Fibroblast of lung (primary cell): ENCODE measurements at regions not wholly inside any gene's neighbourhood (a gene's known extent, or its start where the extent isn't known, plus 50 kb on each side); places are given as distances from the start of the nearest gene placed in this dataset.

ENCODE experiments used
- DNase-seq, 2 donors: peaks; one replicate each; pipeline versions ENCODE4 v3.0.0 to v3.0.0-alpha.2; 2010; ENCODE audit warnings: low read depth in 2 of 2
- H2AFZ ChIP-seq: 2 replicates; pipeline ENCODE4 v1.5.1; 2012; ENCODE audit warnings: low read length, control low read depth, inconsistent platforms
- H3K27ac ChIP-seq: 2 replicates; pipeline ENCODE4 v1.5.1; 2011; ENCODE audit warnings: low read length, control low read depth; ENCODE audit not compliant: insufficient read depth
- H3K27me3 ChIP-seq: 2 replicates; pipeline ENCODE4 v1.5.1; 2011; ENCODE audit warnings: mild to moderate bottlenecking, low read length; ENCODE audit not compliant: control insufficient read depth, insufficient read depth
- H3K36me3 ChIP-seq: 2 replicates; pipeline ENCODE4 v1.5.1; 2011; ENCODE audit warnings: low read length; ENCODE audit not compliant: control insufficient read depth, insufficient read depth
- H3K4me1 ChIP-seq: 2 replicates; pipeline ENCODE4 v1.5.1; 2011; ENCODE audit warnings: low read length; ENCODE audit not compliant: control insufficient read depth, insufficient read depth; ENCODE audit errors: extremely low read depth
- H3K4me2 ChIP-seq: 2 replicates; pipeline ENCODE4 v1.5.1; 2011; ENCODE audit warnings: low read length, control low read depth; ENCODE audit not compliant: insufficient read depth; ENCODE audit errors: extremely low read depth
- H3K4me3 ChIP-seq, 4 experiments: fragments of 200-600 bp in 1 of 4; sonication (generic) in 1 of 4; replicated peaks in 1 of 4; 2 replicates each; pipeline ENCODE4 v1.5.1; 2011 to 2016; ENCODE audit warnings: low read length in 4 of 4, low read depth in 3 of 4, mild to moderate bottlenecking in 3 of 4, control low read depth in 2 of 4, inconsistent platforms in 1 of 4, mixed read lengths in 1 of 4; ENCODE audit not compliant: insufficient read depth in 1 of 4; ENCODE audit errors: control extremely low read depth in 1 of 4
- H3K79me2 ChIP-seq: 2 replicates; pipeline ENCODE4 v1.5.1; 2012; ENCODE audit warnings: mild to moderate bottlenecking, low read length, inconsistent platforms; ENCODE audit not compliant: control insufficient read depth, insufficient read depth
- H3K9ac ChIP-seq: 2 replicates; pipeline ENCODE4 v1.5.1; 2011; ENCODE audit warnings: mild to moderate bottlenecking, low read length, control low read depth; ENCODE audit not compliant: insufficient read depth
- H3K9me3 ChIP-seq: 2 replicates; pipeline ENCODE4 v1.5.1; 2012; ENCODE audit warnings: low read depth, low read length; ENCODE audit not compliant: control insufficient read depth, insufficient read depth
- H4K20me1 ChIP-seq: 2 replicates; pipeline ENCODE4 v1.5.1; 2011; ENCODE audit warnings: low read length; ENCODE audit not compliant: control insufficient read depth, insufficient read depth; ENCODE audit errors: extremely low read depth
- CTCF ChIP-seq, 2 donors: IDR thresholded peaks in 1 of 2; conservative IDR thresholded peaks in 1 of 2; 1 replicate in 1 of 2; 2 replicates in 1 of 2; pipeline ENCODE4 v1.5.1; 2011 to 2012; ENCODE audit warnings: low read length in 2 of 2, control low read depth in 1 of 2, inconsistent platforms in 1 of 2, low read depth in 1 of 2, mild to moderate bottlenecking in 1 of 2
- EZH2 ChIP-seq: IDR thresholded peaks from 2 replicates; pipeline ENCODE4 v1.5.1; 2012; ENCODE audit warnings: low read length, control low read depth, mild to moderate bottlenecking; ENCODE audit errors: missing control alignments

- DNase-seq = no peak
- TF ChIP-seq EZH2 (no peak), CTCF (conservative IDR thresholded peaks at IDR 0.05 in 1 of 2, IDR thresholded peaks at IDR 0.05 in 1 of 2; ENCODE audit: low read depth in 1 of 2, low read length in 2 of 2) (no peak)
- Histone ChIP-seq H3K79me2 (no peaks in the 10 kb centered on the region), H3K9ac (no peak overlapping the region), H3K36me3 (no peaks in the 10 kb centered on the region), H3K4me2 (no peak overlapping the region), H3K9me3 (no peaks in the 10 kb centered on the region), H3K27me3 (no peaks in the 10 kb centered on the region), H4K20me1 (no peaks in the 10 kb centered on the region), H3K27ac (no peak overlapping the region), H3K4me3 (no peak overlapping the region), H3K4me1 (no peaks in the 10 kb centered on the region), H2AFZ (no peak overlapping the region)
Measured at GRCh38 chr17:14731591-14731990, 430.7 kb downstream of the HS3ST3B1 start.

GRCh38 chr17:14730821-14731220 is 429.9 kb downstream of the HS3ST3B1 start:
- H3K79me2 ChIP-seq = no peaks in the 10 kb centered on the region
- H2AFZ ChIP-seq = no peak overlapping the region
- H3K27ac ChIP-seq = no peak overlapping the region
- H3K4me3 ChIP-seq = no peak overlapping the region
- TF ChIP-seq CTCF (conservative IDR thresholded peaks at IDR 0.05 in 1 of 2, IDR thresholded peaks at IDR 0.05 in 1 of 2; ENCODE audit: low read depth in 1 of 2, low read length in 2 of 2) = no peak
- TF ChIP-seq EZH2 = no peak
- no peak for DNase-seq
- H3K9me3 ChIP-seq = no peaks in the 10 kb centered on the region
- no peak overlapping the region for H3K9ac ChIP-seq
- H3K36me3 ChIP-seq = no peaks in the 10 kb centered on the region
- no peaks in the 10 kb centered on the region for H3K27me3 ChIP-seq
- H3K4me1 ChIP-seq = no peaks in the 10 kb centered on the region
- no peaks in the 10 kb centered on the region for H4K20me1 ChIP-seq
- no peak overlapping the region for H3K4me2 ChIP-seq

- H3K79me2 ChIP-seq = no peaks in the 10 kb centered on the region
- no peak overlapping the region for H3K9ac ChIP-seq
- DNase-seq = no peak
- H4K20me1 ChIP-seq = no peaks in the 10 kb centered on the region
- no peak overlapping the region for H3K4me2 ChIP-seq
- no peak overlapping the region for H3K27ac ChIP-seq
- H2AFZ ChIP-seq = no peak overlapping the region
- H3K36me3 ChIP-seq = no peaks in the 10 kb centered on the region
- TF ChIP-seq CTCF (conservative IDR thresholded peaks at IDR 0.05 in 1 of 2, IDR thresholded peaks at IDR 0.05 in 1 of 2; ENCODE audit: low read depth in 1 of 2, low read length in 2 of 2) = no peak
- TF ChIP-seq EZH2 = no peak
- H3K4me1 ChIP-seq = no peaks in the 10 kb centered on the region
- H3K27me3 ChIP-seq = no peaks in the 10 kb centered on the region
- no peaks in the 10 kb centered on the region for H3K9me3 ChIP-seq
- no peak overlapping the region for H3K4me3 ChIP-seq
Measured at GRCh38 chr17:14725729-14726128, 424.8 kb downstream of the HS3ST3B1 start.
